SU-DHL-6 (cell line): ENCODE measurements at regions not wholly inside any gene's neighbourhood (a gene's known extent, or its start where the extent isn't known, plus 50 kb on each side); places are given as distances from the start of the nearest gene placed in this dataset.

ENCODE experiments used
- CTCF ChIP-seq: fragments of 200-600 bp; sonication (generic); IDR thresholded peaks from one replicate; pipeline ENCODE4 v1.5.1; 2017; ENCODE audit warnings: antibody characterized with exemption, mild to moderate bottlenecking, low read length, moderate library complexity; ENCODE audit not compliant: insufficient read depth, poor library complexity, severe bottlenecking
- EZH2phosphoT487 ChIP-seq: fragments of 200-600 bp; sonication (generic), shearing (Covaris generic); conservative IDR thresholded peaks from 2 replicates; pipeline ENCODE4 v1.6.1; 2018; ENCODE audit warnings: mild to moderate bottlenecking, antibody characterized with exemption, low read length, moderate library complexity, mixed read lengths

GRCh38 chr2:46845542-46846486, 69.8 kb downstream of the MCFD2 start:
- no peak for TF ChIP-seq CTCF
- no peak for TF ChIP-seq EZH2phosphoT487
